ENCODE measurements at regions not wholly inside any gene's neighbourhood (a gene's known extent, or its start where the extent isn't known, plus 50 kb on each side); places are given as distances from the start of the nearest gene placed in this dataset.
"Not testable (repeated sequence)": the region's sequence is repeated elsewhere in the genome, so short reads cannot be mapped to it uniquely, and the experiment has no call there.

DNA sequence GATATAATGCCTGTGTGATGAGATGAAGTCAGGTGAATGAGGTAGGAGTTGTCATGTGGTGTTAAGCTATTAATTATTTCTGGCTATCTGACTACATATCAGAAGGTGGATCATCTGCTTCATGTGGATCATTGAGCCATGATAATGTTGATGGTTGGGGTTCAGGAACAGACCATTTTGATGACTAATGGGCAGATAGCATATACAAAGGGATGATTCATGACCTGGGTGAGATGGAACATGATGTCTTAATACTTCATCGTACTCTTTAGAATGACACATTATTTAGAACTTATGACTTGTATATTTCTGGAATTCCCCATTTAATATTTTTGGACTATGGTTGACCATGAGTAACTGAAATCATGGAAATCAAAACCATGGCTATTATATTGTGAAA, 155.1 kb downstream of the OR13A1 start:
- Histone ChIP-seq H3K4me3 (replicated peaks; ENCODE audit: insufficient read depth, low read length) (no peak overlapping the region), H3K27me3 (ENCODE audit: insufficient read depth, poor library complexity, severe bottlenecking) (no peaks in the 10 kb centered on the region), H3K27ac (replicated peaks) (no peak overlapping the region)
- TF ChIP-seq SPI1 (IDR thresholded peaks at IDR 0.05; ENCODE audit: borderline replicate concordance, low read depth) (no peak), POLR2AphosphoS5 (IDR thresholded peaks at IDR 0.05; ENCODE audit: low read depth) (no peak), GABPA (IDR thresholded peaks at IDR 0.05; ENCODE audit: low read depth) (no peak)
- TF ChIP-seq, protein P1, sequence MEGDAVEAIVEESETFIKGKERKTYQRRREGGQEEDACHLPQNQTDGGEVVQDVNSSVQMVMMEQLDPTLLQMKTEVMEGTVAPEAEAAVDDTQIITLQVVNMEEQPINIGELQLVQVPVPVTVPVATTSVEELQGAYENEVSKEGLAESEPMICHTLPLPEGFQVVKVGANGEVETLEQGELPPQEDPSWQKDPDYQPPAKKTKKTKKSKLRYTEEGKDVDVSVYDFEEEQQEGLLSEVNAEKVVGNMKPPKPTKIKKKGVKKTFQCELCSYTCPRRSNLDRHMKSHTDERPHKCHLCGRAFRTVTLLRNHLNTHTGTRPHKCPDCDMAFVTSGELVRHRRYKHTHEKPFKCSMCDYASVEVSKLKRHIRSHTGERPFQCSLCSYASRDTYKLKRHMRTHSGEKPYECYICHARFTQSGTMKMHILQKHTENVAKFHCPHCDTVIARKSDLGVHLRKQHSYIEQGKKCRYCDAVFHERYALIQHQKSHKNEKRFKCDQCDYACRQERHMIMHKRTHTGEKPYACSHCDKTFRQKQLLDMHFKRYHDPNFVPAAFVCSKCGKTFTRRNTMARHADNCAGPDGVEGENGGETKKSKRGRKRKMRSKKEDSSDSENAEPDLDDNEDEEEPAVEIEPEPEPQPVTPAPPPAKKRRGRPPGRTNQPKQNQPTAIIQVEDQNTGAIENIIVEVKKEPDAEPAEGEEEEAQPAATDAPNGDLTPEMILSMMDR (IDR thresholded peaks at IDR 0.05; ENCODE audit: insufficient read depth, low read length), result no peak
- TF ChIP-seq, protein P2, sequence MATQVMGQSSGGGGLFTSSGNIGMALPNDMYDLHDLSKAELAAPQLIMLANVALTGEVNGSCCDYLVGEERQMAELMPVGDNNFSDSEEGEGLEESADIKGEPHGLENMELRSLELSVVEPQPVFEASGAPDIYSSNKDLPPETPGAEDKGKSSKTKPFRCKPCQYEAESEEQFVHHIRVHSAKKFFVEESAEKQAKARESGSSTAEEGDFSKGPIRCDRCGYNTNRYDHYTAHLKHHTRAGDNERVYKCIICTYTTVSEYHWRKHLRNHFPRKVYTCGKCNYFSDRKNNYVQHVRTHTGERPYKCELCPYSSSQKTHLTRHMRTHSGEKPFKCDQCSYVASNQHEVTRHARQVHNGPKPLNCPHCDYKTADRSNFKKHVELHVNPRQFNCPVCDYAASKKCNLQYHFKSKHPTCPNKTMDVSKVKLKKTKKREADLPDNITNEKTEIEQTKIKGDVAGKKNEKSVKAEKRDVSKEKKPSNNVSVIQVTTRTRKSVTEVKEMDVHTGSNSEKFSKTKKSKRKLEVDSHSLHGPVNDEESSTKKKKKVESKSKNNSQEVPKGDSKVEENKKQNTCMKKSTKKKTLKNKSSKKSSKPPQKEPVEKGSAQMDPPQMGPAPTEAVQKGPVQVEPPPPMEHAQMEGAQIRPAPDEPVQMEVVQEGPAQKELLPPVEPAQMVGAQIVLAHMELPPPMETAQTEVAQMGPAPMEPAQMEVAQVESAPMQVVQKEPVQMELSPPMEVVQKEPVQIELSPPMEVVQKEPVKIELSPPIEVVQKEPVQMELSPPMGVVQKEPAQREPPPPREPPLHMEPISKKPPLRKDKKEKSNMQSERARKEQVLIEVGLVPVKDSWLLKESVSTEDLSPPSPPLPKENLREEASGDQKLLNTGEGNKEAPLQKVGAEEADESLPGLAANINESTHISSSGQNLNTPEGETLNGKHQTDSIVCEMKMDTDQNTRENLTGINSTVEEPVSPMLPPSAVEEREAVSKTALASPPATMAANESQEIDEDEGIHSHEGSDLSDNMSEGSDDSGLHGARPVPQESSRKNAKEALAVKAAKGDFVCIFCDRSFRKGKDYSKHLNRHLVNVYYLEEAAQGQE (IDR thresholded peaks at IDR 0.05; ENCODE audit: insufficient replicate concordance, low read depth), result no peak
- DNase-seq (ENCODE audit: low read depth in 1 of 2, low spot score in 1 of 2), result no peak

DNA sequence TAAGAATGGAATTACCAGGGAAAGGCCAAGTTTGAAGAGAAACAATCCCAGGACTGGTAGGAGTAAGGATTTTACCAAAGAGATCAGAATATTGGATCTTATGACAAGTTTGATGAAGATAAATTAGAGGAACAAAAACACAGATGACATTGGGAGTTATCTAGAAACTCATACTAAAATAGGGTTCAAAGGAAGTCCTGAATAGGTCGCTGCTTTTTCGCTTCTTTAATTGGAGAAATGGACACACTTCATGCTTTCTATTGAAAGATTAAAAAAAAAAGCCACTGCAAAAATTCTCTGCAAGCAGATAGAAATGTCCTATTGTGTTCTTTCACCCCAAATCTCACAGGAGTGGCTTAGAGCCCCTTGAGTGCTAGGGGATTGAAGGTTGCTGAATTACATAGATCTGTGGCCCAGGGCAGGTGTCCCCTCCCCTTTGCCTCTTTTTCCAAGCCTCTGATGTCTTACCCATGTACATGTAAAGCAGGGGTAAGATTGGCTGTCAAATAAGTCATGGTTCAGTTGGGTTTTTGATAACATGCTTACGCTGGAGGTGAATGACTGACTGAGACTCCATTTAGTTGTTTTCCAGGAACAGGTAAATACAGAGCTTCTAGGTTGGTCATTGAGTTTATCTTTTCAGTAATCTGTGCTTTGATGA, 152.0 kb downstream of the OR13A1 start:
- DNase-seq (ENCODE audit: low read depth in 1 of 2, low spot score in 1 of 2), result no peak
- TF ChIP-seq SPI1 (IDR thresholded peaks at IDR 0.05; ENCODE audit: borderline replicate concordance, low read depth) (no peak), POLR2AphosphoS5 (IDR thresholded peaks at IDR 0.05; ENCODE audit: low read depth) (no peak), GABPA (IDR thresholded peaks at IDR 0.05; ENCODE audit: low read depth) (no peak)
- TF ChIP-seq, protein P2 (IDR thresholded peaks at IDR 0.05; ENCODE audit: insufficient replicate concordance, low read depth), result no peak
- TF ChIP-seq, protein P1 (IDR thresholded peaks at IDR 0.05; ENCODE audit: insufficient read depth, low read length), result no peak

GRCh38 chr10:45175520-45176118, 139.8 kb downstream of the OR13A1 start:
- not testable (repeated sequence) for H3K27ac ChIP-seq (replicated peaks); H3K27me3 ChIP-seq (ENCODE audit: insufficient read depth, poor library complexity, severe bottlenecking); DNase-seq (ENCODE audit: low read depth in 1 of 2, low spot score in 1 of 2); H3K4me3 ChIP-seq (replicated peaks; ENCODE audit: insufficient read depth, low read length)

More for the DNA sequence above, 152.0 kb downstream of the OR13A1 start:
- Histone ChIP-seq H3K27me3 (ENCODE audit: insufficient read depth, poor library complexity, severe bottlenecking) (no peaks in the 10 kb centered on the region), H3K4me3 (replicated peaks; ENCODE audit: insufficient read depth, low read length) (no peak overlapping the region), H3K27ac (replicated peaks) (no peak overlapping the region)

- no peaks in the 10 kb centered on the region for H3K27me3 ChIP-seq (ENCODE audit: insufficient read depth, poor library complexity, severe bottlenecking)
- DNase-seq (ENCODE audit: low read depth in 1 of 2, low spot score in 1 of 2), result no peak
- H3K27ac ChIP-seq (replicated peaks), result no peak overlapping the region
- no peak overlapping the region for H3K4me3 ChIP-seq (replicated peaks; ENCODE audit: insufficient read depth, low read length)
- TF ChIP-seq SPI1 (IDR thresholded peaks at IDR 0.05; ENCODE audit: borderline replicate concordance, low read depth) (no peak), POLR2AphosphoS5 (IDR thresholded peaks at IDR 0.05; ENCODE audit: low read depth) (no peak), GABPA (IDR thresholded peaks at IDR 0.05; ENCODE audit: low read depth) (no peak)
- TF ChIP-seq, protein P2 (IDR thresholded peaks at IDR 0.05; ENCODE audit: insufficient replicate concordance, low read depth), result no peak
- TF ChIP-seq, protein P1 (IDR thresholded peaks at IDR 0.05; ENCODE audit: insufficient read depth, low read length), result no peak
Measured at GRCh38 chr10:45179691-45180090, 135.7 kb downstream of the OR13A1 start.

Measured in HL-60 (cell line).